Mesenchymal stem cell (in vitro differentiated cells and primary cell): ENCODE measurements at regions not wholly inside any gene's neighbourhood (a gene's known extent, or its start where the extent isn't known, plus 50 kb on each side); places are given as distances from the start of the nearest gene placed in this dataset.

Experiments used
- DNase-seq: peaks from one replicate; pipeline ENCODE4 v3.0.0-alpha.2; 2013
- H2AFZ ChIP-seq: one replicate; pipeline ENCODE4 v1.6.1; 2013; ENCODE audit warnings: low read depth, mild to moderate bottlenecking, control low read depth, inconsistent platforms, low read length, moderate library complexity
- H2AK5ac ChIP-seq: 2 replicates; pipeline ENCODE4 v1.6.1; 2013; ENCODE audit warnings: low read length, moderate library complexity, mild to moderate bottlenecking, inconsistent platforms; ENCODE audit not compliant: severe bottlenecking
- H2BK120ac ChIP-seq: one replicate; pipeline ENCODE4 v1.6.1; 2013; ENCODE audit warnings: low read depth, mild to moderate bottlenecking, inconsistent platforms, low read length, moderate library complexity
- H2BK12ac ChIP-seq, 2 experiments: one replicate each; pipeline ENCODE4 v1.6.1; 2013; ENCODE audit warnings: inconsistent platforms in 2 of 2, low read length in 2 of 2, mild to moderate bottlenecking in 2 of 2, moderate library complexity in 2 of 2, control low read depth in 1 of 2
- H2BK15ac ChIP-seq: one replicate; pipeline ENCODE4 v1.6.1; 2013; ENCODE audit warnings: mild to moderate bottlenecking, low read depth, inconsistent platforms; ENCODE audit not compliant: poor library complexity, severe bottlenecking
- H2BK5ac ChIP-seq: 2 replicates; pipeline ENCODE4 v1.6.1; 2013; ENCODE audit warnings: low read depth, mild to moderate bottlenecking, low read length, control low read depth, inconsistent platforms; ENCODE audit not compliant: poor library complexity, severe bottlenecking
- H3K14ac ChIP-seq, 2 experiments: one replicate each; pipeline ENCODE4 v1.6.1; 2013; ENCODE audit warnings: inconsistent platforms in 2 of 2, low read length in 2 of 2, control low read depth in 1 of 2, mild to moderate bottlenecking in 1 of 2, moderate library complexity in 1 of 2
- H3K18ac ChIP-seq, 2 experiments: one replicate each; pipeline ENCODE4 v1.6.1; 2013; ENCODE audit warnings: inconsistent platforms in 2 of 2, low read length in 2 of 2, control low read depth in 1 of 2, low read depth in 1 of 2, mild to moderate bottlenecking in 1 of 2
- H3K23ac ChIP-seq, 2 experiments: one replicate each; pipeline ENCODE4 v1.6.1; 2013; ENCODE audit warnings: inconsistent platforms in 2 of 2, low read length in 2 of 2, mild to moderate bottlenecking in 2 of 2, moderate library complexity in 2 of 2, control low read depth in 1 of 2
- H3K27ac ChIP-seq: 2 replicates; pipeline ENCODE4 v1.5.1; 2013; ENCODE audit warnings: mild to moderate bottlenecking, moderate library complexity, low read length, control low read depth, inconsistent platforms; ENCODE audit not compliant: poor library complexity, severe bottlenecking
- H3K27me3 ChIP-seq, 2 experiments: 2 replicates each; pipeline versions ENCODE4 v1.6.1 to v1.7.0; 2013; ENCODE audit warnings: low read length in 2 of 2, mild to moderate bottlenecking in 2 of 2, moderate library complexity in 2 of 2, control low read depth in 1 of 2, inconsistent platforms in 1 of 2; ENCODE audit not compliant: control insufficient read depth in 1 of 2, insufficient read depth in 1 of 2
- H3K36me3 ChIP-seq, 2 experiments: 2 replicates each; pipeline versions ENCODE4 v1.6.1 to v1.7.0; 2013; ENCODE audit warnings: low read length in 2 of 2, control low read depth in 1 of 2, inconsistent platforms in 1 of 2, low read depth in 1 of 2, mild to moderate bottlenecking in 1 of 2; ENCODE audit not compliant: insufficient read depth in 2 of 2, control insufficient read depth in 1 of 2
- H3K4ac ChIP-seq, 2 experiments: one replicate each; pipeline ENCODE4 v1.6.1; 2013; ENCODE audit warnings: inconsistent platforms in 2 of 2, low read length in 2 of 2, mild to moderate bottlenecking in 2 of 2, moderate library complexity in 2 of 2, control low read depth in 1 of 2, low read depth in 1 of 2
- H3K4me1 ChIP-seq: 2 replicates; pipeline ENCODE4 v1.6.1; 2013; ENCODE audit warnings: low read depth, low read length, control low read depth; ENCODE audit not compliant: control insufficient read depth, insufficient read depth
- H3K4me2 ChIP-seq: 2 replicates; pipeline ENCODE4 v1.6.1; 2013; ENCODE audit warnings: low read length, mild to moderate bottlenecking, inconsistent platforms; ENCODE audit not compliant: poor library complexity, severe bottlenecking
- H3K4me3 ChIP-seq, 2 experiments: 2 replicates each; pipeline versions ENCODE4 v1.5.1 to v1.7.0; 2013; ENCODE audit warnings: low read length in 2 of 2, mild to moderate bottlenecking in 2 of 2, control low read depth in 1 of 2, low read depth in 1 of 2; ENCODE audit not compliant: insufficient read depth in 1 of 2
- H3K79me1 ChIP-seq: replicated peaks from 2 replicates; pipeline ENCODE4 v1.6.1; 2013; ENCODE audit warnings: mild to moderate bottlenecking, control low read depth, low read length, inconsistent platforms; ENCODE audit not compliant: poor library complexity, severe bottlenecking
- H3K9ac ChIP-seq: 2 replicates; pipeline ENCODE4 v1.7.0; 2013; ENCODE audit warnings: mild to moderate bottlenecking, low read length, moderate library complexity
- H3K9me3 ChIP-seq: 2 replicates; pipeline ENCODE4 v1.7.0; 2013; ENCODE audit warnings: mild to moderate bottlenecking, low read length; ENCODE audit not compliant: control insufficient read depth
- H4K8ac ChIP-seq: one replicate; pipeline ENCODE4 v1.6.1; 2013; ENCODE audit warnings: inconsistent platforms, mild to moderate bottlenecking, low read length, moderate library complexity
- H4K91ac ChIP-seq: one replicate; pipeline ENCODE4 v1.6.1; 2013; ENCODE audit warnings: mild to moderate bottlenecking, low read length, inconsistent platforms
- WGBS: methylation state at CpG from one replicate; pipeline ENCODE4 v1.1.7; 2013; ENCODE audit warnings: mixed read lengths; 5-methylcytosine and 5-hydroxymethylcytosine counted together

GRCh38 chr4:75144475-75144874, 211.6 kb downstream of the PARM1 start:
- H3K18ac ChIP-seq, result no peak overlapping the region
- H4K8ac ChIP-seq, result no peak overlapping the region
- H4K91ac ChIP-seq, result no peak overlapping the region
- no peaks in the 10 kb centered on the region for H3K27me3 ChIP-seq
- no peak overlapping the region for H3K4me2 ChIP-seq
- H3K4me3 ChIP-seq, result no peak overlapping the region
- no peak overlapping the region for H3K14ac ChIP-seq
- no peak for DNase-seq
- H2BK120ac ChIP-seq, result no peak overlapping the region
- H2BK12ac ChIP-seq, result no peak overlapping the region
- no peak overlapping the region for H2AK5ac ChIP-seq
- 32% methylated on average over 1 of the region's 1 CpG for WGBS
- H3K4me1 ChIP-seq, result no peaks in the 10 kb centered on the region
- H3K36me3 ChIP-seq, result no peaks in the 10 kb centered on the region
- no peak overlapping the region for H3K9ac ChIP-seq
- H2BK5ac ChIP-seq, result no peak overlapping the region
- no peak overlapping the region for H3K4ac ChIP-seq
- H2AFZ ChIP-seq, result no peak overlapping the region
- no peak overlapping the region for H3K23ac ChIP-seq
- H3K27ac ChIP-seq, result no peak overlapping the region
- no peak overlapping the region for H2BK15ac ChIP-seq
- no peaks in the 10 kb centered on the region for H3K79me1 ChIP-seq
- no peaks in the 10 kb centered on the region for H3K9me3 ChIP-seq

GRCh38 chr4:75142850-75143249, 209.9 kb downstream of the PARM1 start:
- no peak overlapping the region for H3K14ac ChIP-seq
- no peak overlapping the region for H3K18ac ChIP-seq
- no peak overlapping the region for H3K23ac ChIP-seq
- no peak overlapping the region for H2BK120ac ChIP-seq
- H3K4ac ChIP-seq, result no peak overlapping the region
- no peak overlapping the region for H2BK12ac ChIP-seq
- no peaks in the 10 kb centered on the region for H3K4me1 ChIP-seq
- no peak overlapping the region for H2AFZ ChIP-seq
- H3K79me1 ChIP-seq, result no peaks in the 10 kb centered on the region
- H3K4me3 ChIP-seq, result no peak overlapping the region
- WGBS, result no CpG with 5 or more reads among the region's 1 CpG
- H3K9ac ChIP-seq, result peak overlapping the region; percentile 51
- no peak overlapping the region for H3K4me2 ChIP-seq
- H4K8ac ChIP-seq, result no peak overlapping the region
- DNase-seq, result peak; percentile 51
- H3K9me3 ChIP-seq, result no peaks in the 10 kb centered on the region
- no peak overlapping the region for H3K27ac ChIP-seq
- no peak overlapping the region for H2BK5ac ChIP-seq
- no peaks in the 10 kb centered on the region for H3K27me3 ChIP-seq
- H2BK15ac ChIP-seq, result no peak overlapping the region
- H2AK5ac ChIP-seq, result no peak overlapping the region
- no peak overlapping the region for H4K91ac ChIP-seq
- H3K36me3 ChIP-seq, result no peaks in the 10 kb centered on the region

- no peak overlapping the region for H3K4me2 ChIP-seq
- no peaks in the 10 kb centered on the region for H3K79me1 ChIP-seq
- H3K14ac ChIP-seq, result no peak overlapping the region
- no peak overlapping the region for H4K8ac ChIP-seq
- H3K27ac ChIP-seq, result no peak overlapping the region
- DNase-seq, result peak; percentile 72
- H3K9me3 ChIP-seq, result no peaks in the 10 kb centered on the region
- H2AFZ ChIP-seq, result no peak overlapping the region
- no peak overlapping the region for H2BK5ac ChIP-seq
- H3K23ac ChIP-seq, result no peak overlapping the region
- no peak overlapping the region for H2BK12ac ChIP-seq
- H2AK5ac ChIP-seq, result no peak overlapping the region
- H3K18ac ChIP-seq, result no peak overlapping the region
- no peak overlapping the region for H2BK120ac ChIP-seq
- H3K9ac ChIP-seq, result peak overlapping the region; percentile 51
- no peak overlapping the region for H4K91ac ChIP-seq
- no peaks in the 10 kb centered on the region for H3K4me1 ChIP-seq
- H3K4ac ChIP-seq, result no peak overlapping the region
- H3K36me3 ChIP-seq, result no peaks in the 10 kb centered on the region
- no peak overlapping the region for H2BK15ac ChIP-seq
- WGBS, result no CpG with 5 or more reads among the region's 2 CpGs
- H3K4me3 ChIP-seq, result no peak overlapping the region
- no peaks in the 10 kb centered on the region for H3K27me3 ChIP-seq
These were observed 209.5 kb downstream of the PARM1 start for GRCh38 chr4:75142382-75142781.

GRCh38 chr4:75141162-75141561, 208.2 kb downstream of the PARM1 start:
- H3K79me1 ChIP-seq, result no peaks in the 10 kb centered on the region

More at GRCh38 chr4:75141162-75141561, 208.2 kb downstream of the PARM1 start:
- H4K8ac ChIP-seq, result no peak overlapping the region
- H2BK12ac ChIP-seq, result no peak overlapping the region
- no peak overlapping the region for H4K91ac ChIP-seq
- H3K4me2 ChIP-seq, result no peak overlapping the region
- H3K9ac ChIP-seq, result no peak overlapping the region
- H2BK120ac ChIP-seq, result no peak overlapping the region
- H3K36me3 ChIP-seq, result no peaks in the 10 kb centered on the region
- no peak overlapping the region for H3K18ac ChIP-seq
- H3K27me3 ChIP-seq, result no peaks in the 10 kb centered on the region
- no peaks in the 10 kb centered on the region for H3K9me3 ChIP-seq
- H2BK5ac ChIP-seq, result no peak overlapping the region
- DNase-seq, result no peak
- no peak overlapping the region for H3K4me3 ChIP-seq
- H3K4me1 ChIP-seq, result no peaks in the 10 kb centered on the region
- H2AK5ac ChIP-seq, result no peak overlapping the region
- H2BK15ac ChIP-seq, result no peak overlapping the region
- H2AFZ ChIP-seq, result no peak overlapping the region
- H3K27ac ChIP-seq, result no peak overlapping the region
- no peak overlapping the region for H3K4ac ChIP-seq
- H3K23ac ChIP-seq, result no peak overlapping the region
- no peak overlapping the region for H3K14ac ChIP-seq
